HT-29 (cell line): ENCODE measurements at regions not wholly inside any gene's neighbourhood (a gene's known extent, or its start where the extent isn't known, plus 50 kb on each side); places are given as distances from the start of the nearest gene placed in this dataset.

Experiments
- DNase-seq: peaks from one replicate; pipeline ENCODE4 v3.0.0-alpha.2; 2015; ENCODE audit warnings: low spot score

DNA sequence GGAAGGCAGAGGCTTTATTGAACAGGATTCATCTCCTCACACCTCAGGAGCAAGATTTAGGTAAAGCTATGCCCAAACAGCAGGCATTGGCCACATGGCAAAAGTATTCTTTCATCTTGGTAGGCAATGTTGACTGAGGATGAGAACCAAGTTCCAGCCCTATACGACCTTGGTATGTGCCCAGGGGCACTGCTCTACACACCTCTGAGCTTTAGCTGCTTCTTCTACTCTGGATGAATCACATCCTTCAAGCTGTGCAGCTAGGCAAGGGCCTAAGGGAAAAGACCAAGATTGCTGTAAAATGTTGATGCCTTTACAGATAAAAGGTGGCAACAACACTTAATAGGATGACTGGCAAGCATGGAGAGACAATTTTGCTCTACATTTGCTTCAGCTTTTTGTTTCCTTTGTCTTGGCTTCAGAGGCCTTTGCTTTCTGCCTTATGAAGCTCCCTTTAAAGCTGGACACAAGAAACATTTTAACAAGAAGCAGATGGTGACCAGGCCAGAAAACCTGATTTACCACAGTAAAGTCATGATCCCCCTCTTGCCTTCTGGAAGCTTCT is 183.3 kb upstream of the KITLG start:
- no peak for DNase-seq

DNA sequence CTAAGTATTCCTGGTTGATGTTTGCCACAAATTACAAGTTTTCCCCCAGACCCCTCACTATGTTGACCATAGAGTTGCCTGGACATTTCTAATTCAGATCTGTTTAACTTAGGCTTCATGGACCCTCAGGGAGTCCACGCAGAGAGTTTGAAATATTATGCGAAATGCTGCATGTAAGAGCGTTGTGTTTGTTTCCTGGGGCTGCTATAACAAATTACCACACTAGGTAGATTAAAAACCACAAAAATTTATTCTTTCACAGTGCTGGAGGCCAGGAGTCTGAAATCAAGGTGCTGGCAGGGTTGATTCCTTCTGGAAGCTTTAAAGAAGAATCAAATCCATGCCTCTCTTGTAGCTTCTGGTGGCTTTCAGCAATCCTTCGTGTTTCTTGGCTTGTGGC is 177.9 kb upstream of the KITLG start:
- no peak for DNase-seq

DNA sequence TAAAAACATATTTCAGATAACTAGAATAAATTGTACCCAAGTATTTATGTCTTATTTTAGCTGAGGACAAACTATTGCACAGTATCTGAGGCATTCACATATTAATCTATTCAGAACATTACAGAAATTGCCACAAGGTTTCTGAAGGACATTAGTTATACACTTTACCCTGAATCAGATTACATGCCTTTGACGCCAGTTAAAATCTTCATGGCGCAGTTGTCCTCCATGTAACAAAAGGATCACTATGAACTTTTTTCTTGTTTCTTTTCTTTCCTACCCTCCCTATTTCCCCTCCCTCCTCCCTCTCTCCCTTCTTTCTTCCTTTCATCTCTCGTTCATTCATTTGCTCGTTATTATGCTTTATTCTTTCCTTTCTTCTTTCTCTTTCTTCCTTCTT is 176.6 kb upstream of the KITLG start:
- no peak for DNase-seq

DNA sequence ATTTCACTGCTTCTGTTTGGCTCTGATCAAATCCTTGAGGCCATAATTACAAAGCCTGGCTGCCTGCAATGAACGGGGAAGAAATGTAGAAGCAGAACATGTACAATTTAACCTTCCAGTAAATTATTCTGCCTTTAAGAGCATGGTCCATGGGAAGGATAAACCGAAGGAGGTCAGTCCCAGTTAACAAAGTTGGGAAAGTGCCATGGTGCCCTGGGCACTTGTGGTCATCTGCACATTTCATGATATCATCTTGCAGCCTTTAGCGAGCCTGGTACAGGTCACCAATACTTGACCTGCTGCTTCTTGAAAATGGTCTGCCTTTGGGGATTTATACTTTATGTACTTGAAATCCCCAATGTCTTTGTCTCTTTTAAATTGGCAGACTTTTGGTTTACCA is 175.9 kb upstream of the KITLG start:
- no peak for DNase-seq

DNA sequence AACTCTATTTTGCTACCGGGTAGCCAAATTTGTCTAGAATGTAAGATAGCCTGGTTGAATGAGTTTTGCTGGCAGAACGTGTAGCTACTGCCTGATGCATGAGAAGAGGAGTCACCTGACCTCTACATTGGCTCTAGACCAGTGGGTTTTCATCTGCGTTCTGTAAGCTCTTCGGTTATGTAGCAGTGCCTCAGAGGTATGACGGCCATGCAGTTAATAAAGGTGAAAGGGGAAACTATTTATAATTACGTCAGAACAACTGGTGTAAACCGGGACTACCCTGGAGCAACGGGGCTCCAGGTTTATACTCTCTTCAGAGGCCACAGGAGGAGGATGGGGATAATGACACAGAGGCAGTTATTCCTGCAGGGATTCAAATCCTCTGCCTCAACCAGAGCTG is 173.4 kb upstream of the KITLG start:
- no peak for DNase-seq

DNA sequence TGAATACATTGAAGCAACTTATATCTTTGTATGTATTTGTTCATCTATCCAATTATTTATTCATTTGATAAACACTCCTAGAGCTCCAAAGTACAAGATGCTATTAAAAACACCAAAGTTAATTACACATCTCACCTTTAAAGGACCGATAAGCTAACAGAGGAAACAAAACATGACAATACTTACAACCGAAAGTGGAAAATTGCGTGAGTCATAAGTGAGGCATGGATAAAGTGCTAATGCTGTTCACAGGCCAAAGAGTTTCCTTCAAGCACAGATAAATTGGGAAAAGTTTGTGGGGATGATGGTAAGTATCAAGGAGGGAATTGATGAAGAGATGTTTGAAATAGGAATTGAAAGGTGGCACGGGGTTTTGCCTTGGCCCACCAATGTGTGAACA is 172.8 kb upstream of the KITLG start:
- DNase-seq, result no peak

DNA sequence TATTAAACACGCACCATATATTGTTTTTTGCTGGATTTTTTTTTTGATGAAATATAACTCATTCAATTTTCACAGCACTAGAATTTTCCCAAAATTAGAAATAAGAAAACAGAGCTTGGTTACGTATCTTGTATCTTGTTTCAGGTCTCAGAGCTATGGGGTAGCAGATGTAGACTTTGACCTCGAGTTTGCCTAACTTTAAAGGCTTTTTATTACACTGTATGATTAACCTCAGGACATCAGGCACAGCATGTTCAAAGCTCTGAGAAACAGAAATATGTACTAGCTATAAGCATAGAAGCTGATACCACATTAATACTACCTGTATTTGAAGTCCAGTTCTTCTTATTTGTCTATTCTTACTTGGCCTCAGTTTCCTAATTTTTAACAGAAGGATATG is 171.9 kb upstream of the KITLG start:
- peak; percentile 37 for DNase-seq

DNA sequence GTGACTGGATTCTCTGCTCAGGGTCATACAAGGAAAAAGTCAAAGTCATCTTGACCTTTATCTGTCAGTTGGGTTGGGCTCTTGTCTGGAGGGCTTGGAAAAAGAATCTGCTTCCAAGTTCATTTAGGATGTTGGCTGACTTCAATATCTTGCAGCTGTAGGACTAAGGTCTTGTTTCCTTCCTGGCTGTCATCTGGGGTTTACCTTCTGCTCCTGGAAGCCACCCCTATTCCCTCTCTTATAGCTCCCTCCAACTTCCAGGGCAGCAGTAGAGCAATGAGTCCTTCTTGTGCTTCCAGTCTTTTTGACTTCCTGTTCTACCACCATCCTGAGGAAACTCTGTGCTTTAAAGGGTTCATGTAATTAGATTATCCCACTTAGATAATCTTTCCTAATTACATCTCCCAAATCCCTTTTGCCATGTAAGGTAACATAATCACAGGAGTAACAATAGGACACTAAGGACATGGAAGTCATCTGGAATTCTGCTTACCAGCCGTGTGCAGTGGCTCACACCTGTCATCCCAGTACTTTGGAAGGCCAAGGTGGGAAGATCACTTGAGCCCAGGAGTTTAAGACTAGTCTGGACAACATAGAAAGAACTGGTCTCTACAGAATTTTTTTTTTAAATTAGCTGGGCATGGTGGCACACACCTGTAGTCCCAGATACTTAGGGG is 170.7 kb upstream of the KITLG start:
- no peak for DNase-seq

DNA sequence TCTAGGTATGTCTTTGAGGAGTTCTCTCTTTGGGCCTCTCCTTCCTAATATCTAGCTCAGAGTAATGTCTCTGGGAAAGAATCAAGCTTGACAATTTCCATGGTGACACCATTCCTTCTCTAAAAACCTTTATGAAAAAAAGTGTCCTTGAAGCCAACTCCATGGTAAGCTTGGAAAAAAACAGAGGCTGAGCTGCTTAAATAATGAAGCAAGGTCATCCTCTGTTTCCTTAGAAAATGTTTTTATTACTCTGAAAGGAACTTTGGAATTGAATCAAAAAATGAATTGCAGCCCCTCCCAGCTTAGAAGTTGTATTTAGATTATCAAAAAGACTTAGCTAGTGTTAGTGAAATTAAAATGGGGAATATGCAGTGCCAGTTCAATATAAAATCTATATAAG is 166.1 kb upstream of the KITLG start:
- no peak for DNase-seq

DNA sequence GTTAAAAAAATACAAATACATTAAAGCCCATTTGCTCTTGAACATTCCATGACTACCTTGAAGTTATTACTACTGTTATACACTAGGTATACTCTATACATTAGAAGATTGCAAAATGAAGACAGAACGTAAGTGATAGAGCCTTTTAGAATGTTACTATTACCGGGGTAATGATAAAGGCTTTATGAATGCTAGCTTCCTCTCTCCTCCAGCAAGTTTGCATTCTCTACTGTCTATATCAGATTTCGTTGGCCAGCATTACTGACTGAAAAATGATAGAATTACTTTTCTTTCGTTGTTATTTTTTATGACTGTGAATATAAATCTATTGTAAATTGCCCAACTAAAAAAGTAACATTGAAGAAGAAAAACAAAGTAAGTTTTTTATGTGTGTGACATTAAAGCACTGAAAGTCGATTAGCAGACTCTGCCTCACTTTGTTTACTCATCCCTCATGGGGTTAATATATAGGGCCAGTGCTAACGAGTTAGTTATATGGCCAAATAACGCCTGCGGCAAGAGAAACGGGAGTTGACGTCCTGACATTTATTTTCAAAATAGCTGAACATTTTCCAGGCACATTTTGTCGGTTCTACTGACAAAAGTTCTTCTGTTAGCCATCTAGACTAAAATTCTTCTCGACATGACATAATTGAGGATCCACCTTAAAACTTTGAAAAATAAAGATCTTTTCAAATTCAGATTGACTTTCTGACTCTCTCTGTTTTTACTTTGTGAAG is 163.8 kb upstream of the KITLG start:
- DNase-seq, result no peak

DNA sequence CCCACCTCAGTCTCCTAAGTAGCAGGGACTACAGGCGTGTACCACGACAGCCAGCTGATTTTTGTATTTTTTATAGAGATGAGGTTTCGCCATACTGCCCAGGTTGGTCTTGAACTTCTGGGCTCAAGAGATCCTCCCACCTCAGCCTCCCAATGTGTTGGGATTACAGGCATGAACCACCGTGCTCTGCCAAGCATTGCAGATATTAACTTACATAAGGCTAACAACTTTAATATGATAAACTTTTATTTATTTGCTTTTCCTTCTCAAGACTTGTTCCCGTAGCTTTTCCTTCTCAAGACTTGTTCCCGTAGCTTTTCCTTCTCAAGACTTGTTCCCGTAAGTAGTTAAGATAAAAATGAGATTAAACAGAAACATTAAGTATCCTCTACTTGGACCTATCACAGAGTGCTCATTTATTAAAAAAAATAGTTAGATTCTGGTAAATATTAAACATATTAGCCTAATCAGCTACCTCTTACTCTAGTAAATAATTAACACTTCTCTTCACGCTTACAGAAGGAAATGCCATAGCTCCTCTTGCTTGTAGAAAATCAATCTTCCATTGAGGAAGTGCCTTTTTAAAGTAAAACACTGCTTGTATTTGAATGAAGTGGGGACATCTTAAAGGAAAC is 157.7 kb upstream of the KITLG start:
- peak; percentile 36 for DNase-seq

DNA sequence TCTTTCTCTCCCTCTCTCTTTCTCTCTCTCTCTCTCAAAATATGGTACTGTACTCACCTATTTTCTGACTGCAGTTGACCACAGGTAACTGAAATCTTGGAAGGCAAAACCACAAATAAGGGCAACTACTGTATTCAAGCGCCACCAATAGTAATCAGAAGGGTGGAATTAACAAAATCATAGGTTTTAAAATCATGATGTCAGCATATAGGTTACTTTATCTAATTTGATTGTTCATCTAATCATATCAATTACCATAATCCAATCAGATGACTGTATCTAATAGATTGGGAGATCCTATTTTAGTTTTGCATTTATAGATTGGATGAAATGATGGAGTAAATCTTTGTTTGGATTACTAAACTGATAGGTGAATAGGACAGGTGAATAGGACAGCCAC is 155.8 kb upstream of the KITLG start:
- DNase-seq, result no peak

DNA sequence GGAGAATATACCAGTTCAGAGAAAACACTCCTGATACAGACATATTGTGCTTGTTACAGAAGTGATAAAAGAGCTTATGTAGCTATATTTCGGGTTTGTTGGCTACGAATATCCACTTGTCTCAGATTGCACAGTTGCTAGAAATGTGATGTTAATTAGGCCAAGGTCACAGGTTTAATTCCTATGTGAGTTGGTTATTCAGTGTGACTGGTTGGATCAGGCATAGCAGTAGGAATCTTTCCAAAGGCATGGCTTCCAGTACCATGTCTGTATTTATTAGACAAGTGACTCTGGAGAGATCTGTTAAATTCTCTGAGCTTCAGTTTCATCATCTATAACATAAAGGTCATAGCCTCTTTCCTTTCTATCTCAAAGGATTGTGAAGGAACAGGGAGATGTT is 152.7 kb upstream of the KITLG start:
- no peak for DNase-seq

DNA sequence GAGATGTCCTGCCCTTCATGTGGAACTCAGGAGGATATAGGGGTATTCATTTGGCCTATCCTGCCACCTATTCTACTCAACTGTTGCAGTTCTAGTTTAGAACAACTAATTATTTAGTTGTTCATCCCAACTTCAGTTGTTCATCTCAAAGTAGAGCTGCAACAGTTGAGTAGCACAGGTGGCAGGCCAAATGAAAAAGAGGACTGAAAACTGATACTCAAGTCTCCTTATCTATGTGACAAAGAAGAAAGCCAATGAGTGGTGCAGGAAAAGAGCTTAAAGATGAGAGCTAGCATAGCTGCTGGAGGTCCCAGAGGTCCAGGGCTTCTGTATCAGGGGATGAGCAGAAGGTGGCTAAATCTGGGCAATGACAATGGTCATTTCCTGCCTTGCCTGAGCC is 148.9 kb upstream of the KITLG start:
- DNase-seq, result no peak

DNA sequence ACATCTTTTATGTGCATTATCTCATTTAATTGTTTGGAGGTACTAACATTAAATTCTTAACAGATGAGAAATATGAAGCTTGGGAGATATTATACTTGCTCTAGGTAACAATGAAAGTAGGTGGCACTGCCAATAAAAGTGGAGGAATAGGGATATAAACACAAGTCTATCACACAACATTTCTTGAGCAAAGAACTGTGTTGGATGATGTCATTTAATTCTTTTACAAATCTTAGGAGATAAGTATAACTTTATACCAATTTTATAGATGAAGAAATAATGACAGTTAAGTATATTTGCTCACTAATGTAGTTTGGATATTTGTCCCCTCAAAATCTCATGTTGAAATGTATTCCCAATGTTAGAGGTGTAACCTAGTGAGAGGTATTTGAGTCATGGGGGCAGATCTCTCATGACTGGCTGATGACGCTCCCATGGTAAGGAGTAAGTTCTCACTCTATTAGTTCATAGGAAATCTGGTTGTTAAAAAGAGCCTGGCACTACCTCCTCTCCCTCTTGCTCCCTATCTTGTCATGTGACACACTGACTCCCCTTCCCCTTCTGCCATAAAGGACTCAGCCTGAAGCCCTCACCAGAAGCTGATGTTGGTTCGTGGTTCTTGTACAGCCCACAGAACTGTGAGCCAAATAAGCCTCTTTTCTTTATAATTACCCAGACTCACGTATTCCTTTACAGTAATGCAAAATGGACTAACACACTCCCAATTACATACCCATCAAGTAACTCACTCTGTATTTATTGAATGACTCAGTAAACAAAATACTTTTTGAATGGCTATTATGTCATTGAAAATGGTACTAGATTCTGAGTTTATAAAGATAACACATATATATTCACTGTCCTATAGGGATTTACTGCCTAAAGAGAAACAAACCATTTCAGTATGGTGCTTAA is 146.8 kb upstream of the KITLG start:
- no peak for DNase-seq

DNA sequence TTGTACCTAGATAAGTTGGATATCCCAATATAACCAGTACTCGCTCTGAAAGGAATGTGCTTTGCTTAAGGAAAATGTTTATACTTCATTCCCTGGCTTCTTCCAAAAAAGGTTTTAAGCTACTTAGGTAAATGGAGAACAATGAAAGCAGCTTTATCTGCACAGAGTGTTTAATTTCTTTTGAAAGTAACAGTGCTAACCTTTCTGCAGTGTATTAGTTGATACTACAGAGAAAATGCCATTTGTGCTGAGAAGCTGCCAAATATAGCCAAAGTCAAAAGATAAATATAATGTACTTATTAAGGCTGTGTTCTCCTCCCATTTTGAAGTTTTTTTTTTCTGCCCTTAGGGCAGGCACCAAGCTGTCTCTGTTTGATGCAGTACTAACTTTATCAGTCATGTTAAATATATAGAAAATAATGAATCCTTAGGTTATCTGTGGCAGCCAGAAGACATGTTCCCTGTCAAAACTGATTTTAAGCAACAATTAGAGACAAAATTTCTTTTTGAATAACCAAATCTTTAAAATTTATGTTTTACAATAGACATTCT is 145.4 kb upstream of the KITLG start:
- DNase-seq, result no peak

DNA sequence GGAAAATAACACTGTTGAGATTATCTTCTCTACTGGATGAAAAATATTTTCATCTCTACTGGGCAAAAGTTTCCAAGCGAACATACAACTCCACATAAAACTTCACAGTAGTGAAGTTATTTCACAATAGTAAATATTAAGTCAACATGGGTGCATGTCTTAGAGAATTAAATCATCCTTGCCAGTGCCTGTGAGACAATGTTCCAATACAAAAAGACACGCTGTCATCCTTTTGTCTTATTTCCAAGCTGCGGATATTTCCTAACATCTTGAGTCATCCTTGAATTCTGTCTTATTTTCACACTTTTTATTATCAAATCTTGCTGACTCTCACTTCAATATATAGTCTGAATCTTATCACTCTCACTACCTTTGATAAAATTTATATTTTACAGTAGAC is 142.9 kb upstream of the KITLG start:
- no peak for DNase-seq

DNA sequence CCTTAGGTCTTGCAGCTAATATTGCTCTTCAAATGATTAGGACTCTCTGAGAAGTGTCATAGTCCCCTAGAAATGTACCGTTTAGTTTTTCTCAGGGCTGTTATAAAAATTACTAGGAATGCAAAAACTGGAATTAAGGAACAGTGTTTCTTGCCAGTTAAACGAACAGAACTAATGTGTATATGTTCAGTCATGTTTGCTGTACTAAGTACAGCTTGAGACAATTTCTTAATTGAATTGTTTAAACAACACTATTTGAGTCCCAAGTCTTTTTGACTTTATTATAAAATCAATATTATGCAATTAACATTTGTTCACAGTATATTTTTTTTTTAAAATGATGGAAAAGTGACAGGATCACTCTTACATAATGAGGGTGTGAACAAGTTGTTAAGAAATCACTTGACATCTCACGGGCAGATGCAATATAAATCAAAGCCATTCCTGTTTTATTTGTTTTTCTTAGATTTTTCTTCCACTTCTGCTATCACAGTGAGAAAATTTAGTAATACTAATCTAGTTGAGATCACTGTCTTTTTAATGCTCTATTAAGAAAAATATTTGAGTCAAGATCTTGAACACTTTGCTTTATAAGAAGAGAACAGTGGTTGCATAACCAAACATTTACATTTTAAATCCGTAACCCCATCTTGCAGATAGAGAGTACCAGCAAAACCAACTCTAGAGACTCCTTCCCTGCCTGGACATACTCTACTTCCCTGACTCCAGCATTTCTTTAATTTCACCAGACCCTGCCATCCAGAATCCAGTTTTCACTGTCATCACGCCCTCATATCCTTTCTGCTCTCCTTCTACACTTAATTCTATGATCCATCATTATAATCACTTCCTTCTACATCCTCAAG is 140.7 kb upstream of the KITLG start:
- DNase-seq, result no peak

DNA sequence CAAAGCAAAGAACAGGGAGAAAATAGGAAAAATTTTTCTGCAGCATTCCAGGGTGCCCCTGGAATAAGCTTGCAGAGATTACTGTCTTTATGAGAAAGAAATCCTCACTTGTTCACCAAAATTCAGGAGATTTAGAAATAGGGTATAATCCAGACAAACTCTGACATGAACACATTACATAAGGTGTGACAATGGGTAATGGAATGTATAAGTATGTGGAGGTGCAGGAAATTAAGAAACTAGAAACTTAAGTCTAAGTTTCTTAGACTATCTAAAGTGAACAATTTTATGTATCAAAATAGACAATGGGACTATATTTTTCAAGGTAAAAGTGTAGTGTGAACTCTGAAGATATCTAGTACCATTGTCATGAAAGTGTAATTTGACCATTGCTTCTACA is 140.0 kb upstream of the KITLG start:
- no peak for DNase-seq

DNA sequence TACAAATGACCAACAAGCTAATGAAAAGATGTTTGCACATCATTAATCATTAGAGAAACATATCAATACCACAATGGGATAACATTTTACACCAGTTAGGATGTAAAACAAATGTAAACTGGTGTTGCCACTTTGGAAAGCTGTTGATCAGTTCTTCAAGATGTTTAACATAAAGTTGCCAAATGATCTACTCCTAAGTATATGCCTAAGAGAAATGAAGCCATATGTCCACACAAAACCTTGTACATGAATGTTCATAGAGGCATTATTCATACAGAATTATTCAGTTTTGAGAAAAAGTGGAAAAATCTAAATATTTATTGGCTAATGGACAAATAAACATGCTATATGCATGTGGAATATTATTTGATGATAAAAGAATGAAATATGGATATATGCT is 136.9 kb upstream of the KITLG start:
- DNase-seq, result no peak
